Fibroblast of villous mesenchyme (primary cell): ENCODE measurements at regions not wholly inside any gene's neighbourhood (a gene's known extent, or its start where the extent isn't known, plus 50 kb on each side); places are given as distances from the start of the nearest gene placed in this dataset.

ENCODE experiments used
- DNase-seq: peaks from one replicate; pipeline ENCODE4 v3.0.0-alpha.2; 2010; ENCODE audit warnings: low read depth
- H3K4me3 ChIP-seq: 2 replicates; pipeline ENCODE4 v1.5.1; 2011; ENCODE audit warnings: low read depth, mild to moderate bottlenecking, low read length
- TF ChIP-seq, protein P1 (sequence below): IDR thresholded peaks from 2 replicates; pipeline ENCODE4 v1.5.1; 2012; ENCODE audit warnings: low read depth, mild to moderate bottlenecking, low read length; ENCODE audit not compliant: insufficient read depth

DNA sequence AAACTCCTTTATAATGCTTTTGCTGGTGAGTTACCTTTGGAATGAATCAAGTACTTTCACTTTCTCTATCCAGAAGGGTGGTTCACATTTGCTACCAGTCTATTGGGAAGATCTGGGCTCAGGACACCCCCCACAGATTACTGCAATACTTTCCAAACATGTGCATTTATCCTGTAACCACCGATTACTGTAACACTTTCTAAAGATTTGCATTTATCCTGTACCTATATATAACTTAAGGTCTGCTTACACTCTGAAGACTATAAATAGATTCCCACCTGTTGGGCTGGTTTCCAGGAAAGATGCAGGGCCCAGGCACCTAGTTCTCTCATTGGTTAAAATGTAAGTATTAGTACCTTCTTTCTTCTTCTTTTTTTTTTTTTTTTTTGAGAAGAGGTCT, 113.0 kb upstream of the NEDD4L start:
- no peak for DNase-seq
- TF ChIP-seq, protein P1, sequence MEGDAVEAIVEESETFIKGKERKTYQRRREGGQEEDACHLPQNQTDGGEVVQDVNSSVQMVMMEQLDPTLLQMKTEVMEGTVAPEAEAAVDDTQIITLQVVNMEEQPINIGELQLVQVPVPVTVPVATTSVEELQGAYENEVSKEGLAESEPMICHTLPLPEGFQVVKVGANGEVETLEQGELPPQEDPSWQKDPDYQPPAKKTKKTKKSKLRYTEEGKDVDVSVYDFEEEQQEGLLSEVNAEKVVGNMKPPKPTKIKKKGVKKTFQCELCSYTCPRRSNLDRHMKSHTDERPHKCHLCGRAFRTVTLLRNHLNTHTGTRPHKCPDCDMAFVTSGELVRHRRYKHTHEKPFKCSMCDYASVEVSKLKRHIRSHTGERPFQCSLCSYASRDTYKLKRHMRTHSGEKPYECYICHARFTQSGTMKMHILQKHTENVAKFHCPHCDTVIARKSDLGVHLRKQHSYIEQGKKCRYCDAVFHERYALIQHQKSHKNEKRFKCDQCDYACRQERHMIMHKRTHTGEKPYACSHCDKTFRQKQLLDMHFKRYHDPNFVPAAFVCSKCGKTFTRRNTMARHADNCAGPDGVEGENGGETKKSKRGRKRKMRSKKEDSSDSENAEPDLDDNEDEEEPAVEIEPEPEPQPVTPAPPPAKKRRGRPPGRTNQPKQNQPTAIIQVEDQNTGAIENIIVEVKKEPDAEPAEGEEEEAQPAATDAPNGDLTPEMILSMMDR, result no peak
- peak overlapping the region; percentile 25 for H3K4me3 ChIP-seq

DNA sequence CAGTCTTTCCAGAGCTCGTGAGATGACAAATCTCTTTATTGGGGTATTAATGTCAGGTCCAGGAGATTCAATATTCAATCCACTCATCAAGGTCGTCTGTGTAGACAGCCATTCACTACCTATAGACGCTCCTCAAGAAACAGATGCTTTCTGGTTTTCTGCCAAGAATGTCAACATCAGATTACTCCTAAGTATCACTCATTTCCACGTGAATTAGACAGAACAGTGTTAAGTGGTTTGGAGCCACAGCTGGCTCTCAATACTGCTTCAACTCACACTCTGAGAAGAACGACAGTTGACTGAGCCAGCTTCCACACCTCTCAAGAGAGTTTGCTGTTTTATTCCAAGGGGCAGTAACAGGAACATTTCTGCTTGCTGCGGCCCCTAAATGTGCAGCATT, 113.5 kb upstream of the NEDD4L start:
- H3K4me3 ChIP-seq, result peak overlapping the region; percentile 25
- TF ChIP-seq, protein P1, result no peak
- no peak for DNase-seq

DNA sequence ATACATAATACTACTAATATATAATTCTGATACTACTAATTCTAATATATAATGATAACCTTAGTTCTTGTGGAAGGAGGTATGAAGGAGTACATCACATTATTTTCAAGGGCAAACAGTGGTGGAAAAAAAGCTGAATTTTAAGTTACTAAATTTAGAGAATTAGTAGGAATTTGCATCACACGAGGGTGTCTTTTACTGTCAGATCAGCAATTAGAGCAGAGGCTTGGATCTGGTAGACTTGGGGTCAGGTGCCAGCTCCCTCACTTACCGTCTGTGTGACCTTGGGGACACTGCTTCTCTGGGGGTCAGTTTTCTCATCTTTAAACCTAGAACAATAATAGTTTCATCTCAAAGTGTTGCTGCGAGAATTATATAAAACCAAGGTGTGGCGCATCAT, 114.1 kb upstream of the NEDD4L start:
- H3K4me3 ChIP-seq, result no peak overlapping the region
- TF ChIP-seq, protein P1, result no peak
- DNase-seq, result no peak

DNA sequence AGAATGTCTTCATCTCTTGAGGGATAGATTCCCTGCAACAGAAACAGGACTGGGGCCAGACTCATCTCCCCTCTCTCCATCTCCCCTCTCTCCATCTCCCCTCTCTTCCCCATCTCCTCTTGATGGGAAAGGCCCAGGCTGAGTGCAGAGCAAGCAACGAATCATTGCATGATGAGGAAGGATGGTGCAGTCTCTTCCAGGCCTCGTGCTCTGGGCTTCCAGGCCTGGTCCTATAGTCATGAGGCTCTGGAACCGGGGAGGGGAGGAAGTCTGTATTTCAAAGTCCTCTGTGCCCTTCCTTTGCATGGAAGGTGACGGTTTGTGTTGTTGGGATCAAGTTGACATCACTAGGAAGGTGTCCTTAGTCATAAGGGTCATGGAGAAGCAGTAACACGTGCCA, 115.6 kb upstream of the NEDD4L start:
- no peak overlapping the region for H3K4me3 ChIP-seq
- TF ChIP-seq, protein P1, result no peak
- DNase-seq, result no peak

DNA sequence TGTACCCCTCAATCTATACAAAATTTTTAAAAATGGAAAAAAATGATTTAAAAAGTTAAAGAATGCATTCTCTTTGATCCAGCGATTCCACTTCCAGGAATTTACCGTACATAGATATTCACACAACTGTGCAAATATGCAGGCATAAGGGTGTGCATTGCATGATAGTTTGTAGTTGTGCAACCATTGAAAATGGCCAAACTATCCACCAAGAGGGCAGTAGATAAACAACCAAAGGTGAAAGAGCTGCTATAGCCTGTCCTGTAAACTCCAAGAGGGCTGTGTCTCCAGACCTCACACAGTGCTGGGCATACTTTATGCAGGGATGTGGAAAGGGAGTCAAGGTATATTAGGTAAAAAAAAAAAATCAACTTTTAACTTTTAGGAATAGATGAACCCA, 116.5 kb upstream of the NEDD4L start:
- DNase-seq, result no peak
- H3K4me3 ChIP-seq, result no peak overlapping the region
- TF ChIP-seq, protein P1, result no peak

DNA sequence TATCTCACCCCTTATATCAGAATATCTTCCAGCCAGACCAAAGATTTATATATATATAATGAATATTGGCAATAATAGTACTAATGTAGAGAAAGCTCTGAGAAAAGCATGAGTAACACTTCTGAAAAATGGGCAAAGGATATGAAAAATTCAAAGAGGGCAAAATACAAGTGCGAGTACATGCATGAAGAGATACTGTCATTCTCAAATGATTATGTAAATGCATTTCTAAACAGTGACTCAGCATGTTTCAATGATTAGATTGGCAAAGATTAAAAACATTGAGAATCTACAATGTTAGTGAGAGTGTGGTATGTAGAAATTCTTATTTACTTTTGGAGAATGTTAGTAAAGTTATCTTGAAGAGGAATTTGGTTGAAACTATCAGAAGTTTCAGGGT, 118.3 kb upstream of the NEDD4L start:
- TF ChIP-seq, protein P1, result no peak
- H3K4me3 ChIP-seq, result no peak overlapping the region
- DNase-seq, result peak; percentile 34

DNA sequence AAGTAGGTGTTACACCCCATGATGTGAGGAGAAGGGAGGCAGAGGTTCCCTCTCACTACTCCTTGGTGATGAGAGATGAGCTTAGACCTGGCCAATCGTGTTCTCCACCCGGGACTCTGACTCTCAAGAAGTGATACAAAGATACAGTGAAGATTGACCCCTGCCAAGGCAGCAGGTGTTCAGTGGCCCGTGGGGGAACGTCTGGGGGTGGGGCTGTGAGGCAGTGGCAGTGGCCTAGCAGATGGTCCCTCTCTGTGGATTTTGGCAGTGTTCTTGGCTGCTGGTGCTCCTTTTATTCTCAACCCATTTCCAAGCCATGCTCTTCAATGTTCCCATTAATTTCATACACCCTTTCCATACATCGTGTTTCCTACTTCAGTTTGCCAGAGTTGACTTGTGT, 120.4 kb upstream of the NEDD4L start:
- TF ChIP-seq, protein P1, result no peak
- no peak for DNase-seq

More for the DNA sequence above, 120.4 kb upstream of the NEDD4L start:
- no peak overlapping the region for H3K4me3 ChIP-seq
